ENCODE measurements at regions not wholly inside any gene's neighbourhood (a gene's known extent, or its start where the extent isn't known, plus 50 kb on each side); places are given as distances from the start of the nearest gene placed in this dataset.

DNA sequence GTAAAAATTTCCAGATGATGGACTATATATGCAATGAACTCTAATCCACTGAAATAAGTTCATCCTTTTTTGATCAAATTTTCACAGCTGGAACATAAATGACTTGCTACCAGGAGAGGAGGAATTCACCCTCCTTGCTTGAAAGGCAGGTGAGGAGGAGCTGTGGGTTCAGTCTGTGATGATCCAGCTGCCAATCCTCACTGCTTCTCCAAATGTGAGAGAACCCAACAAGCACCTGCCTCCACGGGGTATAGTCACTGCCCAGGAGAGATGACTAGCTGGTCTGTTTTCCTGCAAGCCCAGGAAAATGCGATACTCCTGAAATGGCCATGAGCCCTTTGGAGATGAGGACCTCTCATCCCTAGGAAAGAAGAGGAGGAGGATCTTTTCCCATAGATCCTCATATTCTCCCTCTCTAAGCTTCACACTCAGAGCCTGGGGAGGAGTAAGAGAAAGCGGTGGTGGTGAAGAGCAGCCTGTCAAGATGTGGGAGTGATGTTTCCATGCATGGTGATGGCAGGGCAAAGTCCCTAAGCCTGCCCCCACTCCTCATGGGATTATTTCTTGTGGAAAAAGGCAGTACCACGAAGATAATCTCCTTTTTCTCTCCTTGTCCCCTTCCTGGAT lies 77.9 kb upstream of the USP47 start:
- Histone ChIP-seq H3K4me1 (ENCODE audit: control insufficient read depth in 1 of 2, insufficient read depth in 2 of 2, low read length in 2 of 2) (no peaks in the 10 kb centered on the region), H3K27ac (ENCODE audit: low read depth in 1 of 2, low read length in 2 of 2) (no peak overlapping the region), H3K4me3 (ENCODE audit: low read length in 2 of 2) (no peak overlapping the region), H3K36me3 (ENCODE audit: control insufficient read depth in 1 of 2, insufficient read depth in 2 of 2, low read length in 1 of 2) (no peaks in the 10 kb centered on the region), H3K27me3 (ENCODE audit: control insufficient read depth in 1 of 2, insufficient read depth in 2 of 2, low read length in 1 of 2) (peaks cover 0 to 2% of the 10 kb centered on the region in 2 donors), H3K9me3 (ENCODE audit: control insufficient read depth, low read length) (no peaks in the 10 kb centered on the region)
- intact Hi-C loops (cut with DNase I) = no loop called here
- WGBS, 2 donors = 74 to 76% methylated on average over 4 of the region's 4 CpGs
- ATAC-seq (ENCODE audit: low FRiP score) (no peak), DNase-seq (no peak)

DNA sequence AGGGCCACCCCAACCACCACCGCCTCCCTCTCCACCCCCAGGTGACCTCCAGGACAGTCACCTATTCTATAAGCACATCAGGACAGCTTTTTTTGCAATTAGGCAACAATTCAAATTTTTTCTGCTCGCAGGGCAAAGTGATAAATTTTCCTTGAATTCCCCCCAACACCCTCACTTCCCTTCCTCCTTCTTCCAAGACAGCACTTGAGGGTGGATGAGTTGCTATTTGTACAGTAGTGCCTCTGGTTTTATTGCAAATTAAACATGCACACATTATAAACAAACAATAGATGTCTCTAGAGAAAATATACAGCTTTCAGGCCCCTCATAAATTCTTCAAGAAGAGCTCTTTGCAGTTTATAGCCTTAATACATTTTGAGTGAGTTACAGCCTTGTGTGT lies 80.9 kb upstream of the USP47 start:
- DNase-seq (no peak), ATAC-seq (ENCODE audit: low FRiP score) (no peak)
- Histone ChIP-seq H3K4me3 (ENCODE audit: low read length in 2 of 2) (no peak overlapping the region), H3K4me1 (ENCODE audit: control insufficient read depth in 1 of 2, insufficient read depth in 2 of 2, low read length in 2 of 2) (no peaks in the 10 kb centered on the region), H3K27ac (ENCODE audit: low read depth in 1 of 2, low read length in 2 of 2) (no peak overlapping the region), H3K36me3 (ENCODE audit: control insufficient read depth in 1 of 2, insufficient read depth in 2 of 2, low read length in 1 of 2) (no peaks in the 10 kb centered on the region), H3K27me3 (ENCODE audit: control insufficient read depth in 1 of 2, insufficient read depth in 2 of 2, low read length in 1 of 2) (peaks cover 0 to 2% of the 10 kb centered on the region in 2 donors), H3K9me3 (ENCODE audit: control insufficient read depth, low read length) (no peaks in the 10 kb centered on the region)
- 78 to 88% methylated on average over 2 of the region's 2 CpGs for WGBS, 2 donors
- intact Hi-C loops (cut with DNase I) = no loop called here

DNA sequence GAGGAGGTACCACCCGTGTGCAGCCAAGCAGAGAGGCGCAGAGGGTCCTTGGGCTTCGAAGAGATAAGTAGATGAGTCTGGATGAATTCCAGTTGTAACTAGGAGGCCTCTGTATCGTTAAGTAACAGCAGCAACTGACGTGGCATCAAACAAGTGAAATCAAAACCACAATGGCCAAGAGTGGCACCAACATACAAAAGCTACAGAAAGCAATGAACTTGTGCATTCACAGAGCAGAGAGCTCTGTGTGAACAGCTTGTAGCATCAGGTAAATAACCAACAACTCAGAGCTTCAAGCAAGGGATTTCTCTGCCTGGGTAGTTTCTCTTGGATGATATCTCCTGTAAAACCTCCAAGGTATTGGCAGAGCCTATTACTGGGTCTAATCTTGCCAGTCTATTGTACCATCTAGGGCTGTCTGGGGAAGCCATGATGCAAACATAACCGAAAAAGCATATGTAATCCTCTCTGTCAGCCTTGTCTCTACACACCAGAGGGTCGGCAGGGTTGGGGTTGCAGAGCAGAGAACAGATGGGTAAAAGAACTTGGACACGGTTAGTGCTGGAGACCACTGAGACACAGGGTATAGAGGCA lies 83.1 kb upstream of the USP47 start:
- Histone ChIP-seq H3K27ac (ENCODE audit: low read depth in 1 of 2, low read length in 2 of 2) (no peak overlapping the region), H3K4me1 (ENCODE audit: control insufficient read depth in 1 of 2, insufficient read depth in 2 of 2, low read length in 2 of 2) (no peaks in the 10 kb centered on the region), H3K27me3 (ENCODE audit: control insufficient read depth in 1 of 2, insufficient read depth in 2 of 2, low read length in 1 of 2) (peaks cover 0 to under 1% of the 10 kb centered on the region in 2 donors), H3K36me3 (ENCODE audit: control insufficient read depth in 1 of 2, insufficient read depth in 2 of 2, low read length in 1 of 2) (no peaks in the 10 kb centered on the region), H3K9me3 (ENCODE audit: control insufficient read depth, low read length) (peaks cover 2% of the 10 kb centered on the region), H3K4me3 (ENCODE audit: low read length in 2 of 2) (no peak overlapping the region)
- DNase-seq (no peak), ATAC-seq (ENCODE audit: low FRiP score) (no peak)
- intact Hi-C loops (cut with DNase I) = no loop called here
- 92 to 94% methylated on average over 8 of the region's 8 CpGs for WGBS, 2 donors

DNA sequence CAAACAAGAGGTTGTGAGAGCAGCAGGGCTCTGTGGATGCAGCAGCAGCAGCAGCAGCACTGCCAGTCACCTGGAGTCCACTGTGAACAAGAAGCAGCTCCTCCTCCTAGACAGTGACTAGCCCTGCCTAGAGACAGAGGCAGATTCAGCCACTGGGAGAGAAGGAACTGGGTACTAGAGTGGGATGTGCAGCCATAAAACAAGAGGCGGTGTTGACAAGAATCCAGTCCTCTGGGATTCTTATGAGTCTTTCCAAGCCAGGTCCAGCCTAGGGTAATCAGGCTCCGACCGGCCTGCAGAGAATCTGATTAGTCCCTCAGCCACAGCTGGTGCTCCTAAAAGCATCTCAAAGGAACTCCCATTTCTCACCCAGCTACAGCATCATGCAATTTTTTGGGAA lies 83.9 kb upstream of the USP47 start:
- no peaks in the 10 kb centered on the region for H3K27me3 ChIP-seq (ENCODE audit: control insufficient read depth in 1 of 2, insufficient read depth in 2 of 2, low read length in 1 of 2)
- no peaks in the 10 kb centered on the region for H3K4me1 ChIP-seq (ENCODE audit: control insufficient read depth in 1 of 2, insufficient read depth in 2 of 2, low read length in 2 of 2)
- H3K9me3 ChIP-seq (ENCODE audit: control insufficient read depth, low read length) = peaks cover 2% of the 10 kb centered on the region
- ATAC-seq (ENCODE audit: low FRiP score) = no peak
- H3K4me3 ChIP-seq (ENCODE audit: low read length in 2 of 2) = no peak overlapping the region
- intact Hi-C loops (cut with DNase I) = no loop called here
- 77% methylated on average over 3 of the region's 3 CpGs for WGBS, 2 donors
- DNase-seq = no peak
- H3K36me3 ChIP-seq (ENCODE audit: control insufficient read depth in 1 of 2, insufficient read depth in 2 of 2, low read length in 1 of 2) = no peaks in the 10 kb centered on the region
- no peak overlapping the region for H3K27ac ChIP-seq (ENCODE audit: low read depth in 1 of 2, low read length in 2 of 2)

DNA sequence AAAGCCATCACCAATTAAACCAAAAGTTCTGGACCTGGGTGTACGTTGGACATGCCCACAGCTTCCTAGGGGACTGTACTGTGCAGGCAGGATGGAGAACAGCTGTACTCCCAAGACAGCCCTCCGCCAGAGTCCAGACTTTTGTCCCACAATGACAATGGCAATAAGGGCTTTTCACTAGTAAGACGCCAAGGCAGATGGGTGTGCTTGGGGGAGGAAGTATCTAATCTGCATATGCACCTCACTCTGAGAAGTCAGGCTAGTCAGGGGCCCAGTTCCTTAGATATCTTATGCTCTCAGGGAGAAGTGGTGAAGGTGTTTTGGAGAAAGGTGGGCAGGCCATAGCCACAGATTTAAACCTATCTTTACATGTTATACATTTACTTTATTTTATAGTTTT lies 85.1 kb upstream of the USP47 start:
- Histone ChIP-seq H3K9me3 (ENCODE audit: control insufficient read depth, low read length) (peaks cover 2% of the 10 kb centered on the region), H3K4me1 (ENCODE audit: control insufficient read depth in 1 of 2, insufficient read depth in 2 of 2, low read length in 2 of 2) (no peaks in the 10 kb centered on the region), H3K36me3 (ENCODE audit: control insufficient read depth in 1 of 2, insufficient read depth in 2 of 2, low read length in 1 of 2) (no peaks in the 10 kb centered on the region), H3K27me3 (ENCODE audit: control insufficient read depth in 1 of 2, insufficient read depth in 2 of 2, low read length in 1 of 2) (no peaks in the 10 kb centered on the region), H3K27ac (ENCODE audit: low read depth in 1 of 2, low read length in 2 of 2) (no peak overlapping the region), H3K4me3 (ENCODE audit: low read length in 2 of 2) (no peak overlapping the region)
- 90 to 93% methylated on average over 3 of the region's 3 CpGs for WGBS, 2 donors
- DNase-seq (no peak), ATAC-seq (ENCODE audit: low FRiP score) (no peak)
- intact Hi-C loops (cut with DNase I) = no loop called here

DNA sequence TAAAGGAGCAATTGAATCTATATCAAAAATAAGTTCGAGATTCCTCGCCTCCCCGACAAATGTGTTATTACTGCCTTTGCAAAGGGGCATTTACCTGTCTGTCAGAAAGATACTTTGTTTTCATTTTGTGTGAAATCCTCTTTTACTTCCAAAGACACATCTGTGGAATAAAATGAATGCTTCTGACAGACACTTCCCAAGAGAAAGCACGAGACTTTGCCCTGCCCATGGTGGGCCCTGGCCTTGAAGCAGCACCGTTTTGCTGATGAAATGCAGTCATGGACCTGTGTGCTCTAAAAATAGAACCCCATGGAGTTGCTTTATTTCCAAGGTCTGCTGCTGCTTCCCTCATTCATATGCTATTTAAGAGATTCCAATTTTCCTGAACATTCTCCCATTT lies 85.9 kb upstream of the USP47 start:
- Histone ChIP-seq H3K9me3 (ENCODE audit: control insufficient read depth, low read length) (peaks cover 2% of the 10 kb centered on the region), H3K27ac (ENCODE audit: low read depth in 1 of 2, low read length in 2 of 2) (no peak overlapping the region), H3K4me1 (ENCODE audit: control insufficient read depth in 1 of 2, insufficient read depth in 2 of 2, low read length in 2 of 2) (peaks cover 0 to 3% of the 10 kb centered on the region in 2 donors), H3K27me3 (ENCODE audit: control insufficient read depth in 1 of 2, insufficient read depth in 2 of 2, low read length in 1 of 2) (no peaks in the 10 kb centered on the region), H3K4me3 (ENCODE audit: low read length in 2 of 2) (no peak overlapping the region), H3K36me3 (ENCODE audit: control insufficient read depth in 1 of 2, insufficient read depth in 2 of 2, low read length in 1 of 2) (no peaks in the 10 kb centered on the region)
- ATAC-seq (ENCODE audit: low FRiP score) (no peak), DNase-seq (no peak)
- intact Hi-C loops (cut with DNase I) = no loop called here
- WGBS, 2 donors = 77 to 81% methylated on average over 5 of the region's 5 CpGs

DNA sequence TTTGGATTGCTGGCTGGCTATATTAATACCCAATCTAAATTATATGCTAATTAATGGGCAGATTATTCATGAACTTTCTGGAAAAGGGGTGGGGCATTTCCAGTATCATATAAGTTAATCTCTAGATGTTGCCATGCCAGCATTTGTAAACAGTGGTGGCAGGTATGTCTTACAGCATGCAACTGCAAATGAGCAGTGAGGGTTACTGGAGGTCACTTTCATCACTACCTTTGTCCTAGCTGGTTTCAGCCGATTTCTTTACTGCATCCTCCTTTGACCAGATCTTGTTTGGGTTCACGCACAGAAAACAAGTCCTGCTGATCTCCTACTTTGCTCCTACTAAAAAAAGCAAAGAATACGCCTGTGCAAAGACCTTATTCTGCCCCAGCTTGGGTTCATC lies 89.1 kb upstream of the USP47 start:
- H3K4me1 ChIP-seq (ENCODE audit: control insufficient read depth in 1 of 2, insufficient read depth in 2 of 2, low read length in 2 of 2) = peaks cover 0 to 3% of the 10 kb centered on the region in 2 donors
- ATAC-seq (ENCODE audit: low FRiP score) = no peak
- intact Hi-C loops (cut with DNase I) = no loop called here
- H3K27ac ChIP-seq (ENCODE audit: low read depth in 1 of 2, low read length in 2 of 2) = no peak overlapping the region
- H3K36me3 ChIP-seq (ENCODE audit: control insufficient read depth in 1 of 2, insufficient read depth in 2 of 2, low read length in 1 of 2) = no peaks in the 10 kb centered on the region
- no peak for DNase-seq
- WGBS, 2 donors = 95% methylated on average over 3 of the region's 3 CpGs
- no peaks in the 10 kb centered on the region for H3K27me3 ChIP-seq (ENCODE audit: control insufficient read depth in 1 of 2, insufficient read depth in 2 of 2, low read length in 1 of 2)
- H3K9me3 ChIP-seq (ENCODE audit: control insufficient read depth, low read length) = peaks cover 2% of the 10 kb centered on the region
- no peak overlapping the region for H3K4me3 ChIP-seq (ENCODE audit: low read length in 2 of 2)

DNA sequence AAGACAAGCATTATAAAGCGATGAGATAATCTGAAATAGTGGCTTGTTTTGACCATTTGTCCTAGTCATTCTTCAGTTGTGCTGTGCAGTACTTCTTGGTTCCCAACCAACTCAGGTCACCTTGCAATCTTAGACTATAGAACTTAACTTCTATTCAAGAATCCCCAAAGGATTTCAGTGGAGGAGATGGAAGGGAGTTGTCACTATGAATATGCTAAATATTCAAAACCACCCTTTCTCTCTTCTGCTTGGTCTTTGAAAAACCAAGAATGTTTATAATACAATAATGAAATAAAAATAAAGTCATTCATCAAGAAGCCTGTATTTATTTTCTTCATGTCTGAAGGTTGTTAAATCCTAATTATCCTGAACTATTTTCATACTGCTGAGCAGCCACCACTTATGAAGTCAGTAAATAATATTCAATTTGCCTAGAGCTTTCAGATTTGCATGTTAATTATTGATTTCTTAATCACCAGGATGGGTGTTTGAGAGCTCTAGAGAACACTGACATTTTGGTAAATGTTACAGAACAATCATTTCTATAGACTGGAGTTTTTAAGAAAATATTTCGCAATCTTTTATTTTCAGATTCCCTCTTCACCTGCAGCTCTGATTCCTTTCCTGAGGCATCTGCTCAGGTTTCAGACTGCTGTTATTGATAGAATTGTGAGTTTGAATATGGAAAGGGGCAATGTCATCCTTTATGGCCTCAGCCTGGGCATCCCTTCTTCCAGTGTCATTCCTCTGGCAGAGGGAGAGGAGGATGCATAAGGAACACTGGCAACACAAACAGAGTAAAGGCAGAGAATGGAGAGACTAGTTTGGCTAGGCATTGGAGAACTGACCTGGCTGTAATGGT lies 91.5 kb upstream of the USP47 start:
- no peak overlapping the region for H3K4me3 ChIP-seq (ENCODE audit: low read length in 2 of 2)
- ATAC-seq (ENCODE audit: low FRiP score) = no peak
- no peaks in the 10 kb centered on the region for H3K36me3 ChIP-seq (ENCODE audit: control insufficient read depth in 1 of 2, insufficient read depth in 2 of 2, low read length in 1 of 2)
- 73 to 77% methylated on average over 2 of the region's 2 CpGs for WGBS, 2 donors
- H3K27ac ChIP-seq (ENCODE audit: low read depth in 1 of 2, low read length in 2 of 2) = no peak overlapping the region
- H3K9me3 ChIP-seq (ENCODE audit: control insufficient read depth, low read length) = peaks cover 2% of the 10 kb centered on the region
- no peak for DNase-seq
- H3K27me3 ChIP-seq (ENCODE audit: control insufficient read depth in 1 of 2, insufficient read depth in 2 of 2, low read length in 1 of 2) = no peaks in the 10 kb centered on the region
- intact Hi-C loops (cut with DNase I) = no loop called here
- H3K4me1 ChIP-seq (ENCODE audit: control insufficient read depth in 1 of 2, insufficient read depth in 2 of 2, low read length in 2 of 2) = peaks cover 0 to 3% of the 10 kb centered on the region in 2 donors
